Jurkat, Clone E6-1 (cell line): ENCODE measurements at regions not wholly inside any gene's neighbourhood (a gene's known extent, or its start where the extent isn't known, plus 50 kb on each side); places are given as distances from the start of the nearest gene placed in this dataset.

Experiments
- DNase-seq: peaks from one replicate; pipeline ENCODE4 v3.0.0-alpha.2; 2011; ENCODE audit warnings: low read depth, low spot score
- H3K4me3 ChIP-seq: 2 replicates; pipeline ENCODE4 v1.5.1; 2011; ENCODE audit warnings: mild to moderate bottlenecking, low read length, control low read depth, moderate library complexity

DNA sequence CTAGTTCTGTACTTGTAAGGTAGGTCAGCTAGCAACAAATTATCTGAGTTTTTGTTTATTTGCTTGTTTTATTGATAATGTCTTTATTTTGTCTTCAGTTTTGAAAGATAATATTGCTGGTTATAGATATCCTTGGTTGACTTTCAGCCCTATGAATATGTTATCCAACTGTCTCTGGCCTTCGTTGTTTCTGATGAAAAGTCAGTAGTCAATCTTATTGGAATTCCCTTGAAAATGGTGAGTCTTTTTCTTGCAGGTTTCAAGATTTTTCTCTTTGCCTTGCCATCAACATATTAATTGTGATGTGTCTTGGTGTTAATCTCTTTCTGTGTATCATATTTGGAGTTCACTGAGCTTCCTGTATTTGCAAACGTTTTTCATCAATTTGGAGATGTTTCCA lies 113.1 kb upstream of the NEIL3 start:
- no peak overlapping the region for H3K4me3 ChIP-seq
- no peak for DNase-seq

DNA sequence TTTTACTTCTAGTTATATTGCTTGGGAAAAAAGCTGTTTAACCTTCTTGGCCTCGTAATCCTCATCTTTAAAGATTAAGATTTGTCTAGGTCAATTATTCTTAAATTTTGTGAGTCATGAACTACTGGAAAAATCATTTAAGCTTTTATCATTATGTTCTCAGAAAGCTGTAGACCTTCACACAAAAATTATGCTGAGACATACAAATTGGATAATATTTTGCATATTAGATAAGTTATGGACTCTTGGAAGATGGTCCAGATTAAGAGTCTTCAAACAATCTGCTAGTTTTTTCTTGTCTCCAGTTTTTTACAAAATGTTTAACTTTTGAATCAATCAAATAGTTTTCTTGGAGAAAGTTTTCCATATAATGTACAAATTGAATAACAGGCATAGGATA lies 108.1 kb upstream of the NEIL3 start:
- H3K4me3 ChIP-seq: no peak overlapping the region
- no peak for DNase-seq

DNA sequence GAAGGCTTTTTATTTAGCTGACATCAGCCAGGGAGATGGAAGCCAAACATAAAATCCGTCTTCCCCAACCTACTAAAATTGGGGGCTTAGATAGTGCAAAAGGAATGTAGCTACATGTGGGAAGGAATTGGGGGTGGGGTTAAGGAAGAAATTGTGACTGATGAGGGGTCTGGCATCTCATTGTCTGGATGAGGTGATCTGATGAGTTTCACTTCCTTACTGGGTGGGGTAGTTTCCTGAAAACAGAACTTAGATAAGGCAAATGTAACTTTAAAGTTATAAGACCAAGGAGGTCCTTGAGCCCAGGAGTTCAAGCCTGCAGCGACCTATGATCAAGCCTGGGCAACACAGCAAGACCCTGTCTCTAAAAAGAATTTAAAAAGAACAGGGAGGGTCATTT lies 105.5 kb upstream of the NEIL3 start:
- no peak for DNase-seq

DNA sequence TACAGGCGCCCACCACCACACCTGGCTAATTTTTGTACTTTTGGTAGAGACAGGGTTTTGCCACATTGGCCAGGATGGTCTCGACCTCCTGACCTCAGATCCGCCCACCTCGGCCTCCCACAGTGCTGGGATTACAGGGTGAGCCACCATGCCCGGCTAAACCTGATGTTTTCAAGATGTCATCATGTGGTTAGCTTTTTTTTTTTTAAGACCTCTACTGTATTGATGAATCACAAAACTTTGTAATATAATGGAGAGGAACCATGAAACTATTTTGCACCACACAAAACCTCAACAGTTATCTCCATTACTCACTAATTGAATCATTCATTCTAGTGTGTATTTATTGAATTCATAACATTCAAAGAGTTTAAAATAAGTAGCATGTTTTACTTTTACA lies 94.7 kb upstream of the NEIL3 start:
- no peak overlapping the region for H3K4me3 ChIP-seq
- DNase-seq: no peak

More for the DNA sequence above, 105.5 kb upstream of the NEIL3 start:
- H3K4me3 ChIP-seq: no peak overlapping the region

- DNase-seq: no peak
- H3K4me3 ChIP-seq: no peak overlapping the region
Observed at GRCh38 chr4:177220376-177220775, 89.3 kb upstream of the NEIL3 start.

DNA sequence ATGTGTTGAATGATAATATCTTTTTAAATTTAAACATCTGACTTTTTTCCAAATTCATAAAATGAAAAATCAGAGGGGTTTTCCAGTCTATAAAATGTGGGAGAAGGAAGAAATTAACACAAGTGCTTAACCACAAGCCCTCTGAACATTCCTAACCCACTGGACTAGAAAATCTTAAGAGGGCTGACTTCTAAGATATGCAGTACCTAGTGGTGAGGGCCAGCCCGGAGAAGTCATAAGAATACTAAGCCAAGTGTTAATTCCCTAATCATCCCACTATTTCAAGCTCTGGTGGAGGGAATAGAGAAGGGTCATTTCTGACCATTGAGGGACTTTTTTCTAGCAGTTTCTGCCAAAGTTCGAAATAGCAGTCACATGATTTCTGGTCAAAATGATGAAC lies 86.9 kb upstream of the NEIL3 start:
- H3K4me3 ChIP-seq: no peak overlapping the region
- DNase-seq: no peak

DNA sequence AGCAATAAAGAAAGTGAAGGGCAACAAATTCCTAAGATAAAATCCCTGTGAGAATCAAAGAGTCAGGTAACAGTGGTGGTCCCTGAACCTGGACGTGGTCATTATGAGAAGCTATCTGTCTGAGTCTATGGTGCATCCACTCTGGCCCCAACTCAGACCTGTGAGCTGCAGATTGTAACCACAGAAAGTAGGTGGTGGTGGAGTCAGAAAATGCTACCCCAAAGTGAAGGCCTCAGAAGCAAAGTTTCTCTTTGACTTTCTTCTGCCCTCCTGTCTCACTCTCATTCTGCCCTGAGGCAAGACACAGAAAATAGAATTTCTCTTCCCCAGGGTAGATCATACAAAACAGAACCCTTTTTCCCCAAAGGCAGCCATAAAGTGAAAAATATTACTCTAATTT lies 84.1 kb upstream of the NEIL3 start:
- DNase-seq: no peak
- H3K4me3 ChIP-seq: no peak overlapping the region

DNA sequence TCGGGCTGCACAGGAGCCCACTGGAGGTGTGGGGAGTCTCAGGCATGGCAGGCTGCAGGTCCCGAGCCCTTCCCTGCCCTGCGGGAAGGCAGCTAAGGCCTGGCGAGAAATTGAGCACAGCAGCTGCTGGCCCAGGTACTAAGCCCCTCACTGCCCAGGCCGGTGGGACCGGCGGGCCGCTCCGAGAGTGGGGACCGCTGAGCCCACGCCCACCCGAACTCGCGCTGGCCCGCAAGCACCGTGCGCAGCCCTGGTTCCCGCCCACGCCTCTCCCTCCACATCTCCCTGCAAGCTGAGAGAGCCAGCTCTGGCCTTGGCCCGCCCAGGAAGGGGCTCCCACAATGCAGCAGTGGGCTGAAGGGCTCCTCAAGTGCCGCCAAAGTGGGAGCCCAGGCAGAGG lies 82.0 kb upstream of the NEIL3 start:
- DNase-seq: no peak
- H3K4me3 ChIP-seq: no peak overlapping the region

DNA sequence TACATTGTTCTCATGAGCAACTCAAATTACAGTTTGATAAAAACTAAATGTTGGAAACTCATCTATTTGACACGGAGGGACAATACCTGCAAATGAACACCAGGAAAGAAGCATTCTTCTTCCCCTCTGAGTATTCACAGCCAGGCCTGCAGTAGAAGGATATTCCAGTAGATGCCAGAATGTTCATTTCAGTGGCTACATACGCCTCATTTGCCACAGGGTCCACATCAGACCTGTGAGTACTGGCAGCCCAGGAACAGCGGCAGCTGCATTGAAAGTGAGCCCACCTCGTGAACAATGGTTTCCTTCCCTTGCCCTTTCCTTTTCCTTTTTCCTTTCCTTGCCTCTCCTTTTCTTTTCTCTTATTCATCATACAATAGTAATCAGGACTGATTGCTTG lies 81.1 kb upstream of the NEIL3 start:
- no peak overlapping the region for H3K4me3 ChIP-seq
- DNase-seq: no peak

GRCh38 chr4:177229331-177229730 lies 80.3 kb upstream of the NEIL3 start:
- H3K4me3 ChIP-seq: no peak overlapping the region
- DNase-seq: no peak

DNA sequence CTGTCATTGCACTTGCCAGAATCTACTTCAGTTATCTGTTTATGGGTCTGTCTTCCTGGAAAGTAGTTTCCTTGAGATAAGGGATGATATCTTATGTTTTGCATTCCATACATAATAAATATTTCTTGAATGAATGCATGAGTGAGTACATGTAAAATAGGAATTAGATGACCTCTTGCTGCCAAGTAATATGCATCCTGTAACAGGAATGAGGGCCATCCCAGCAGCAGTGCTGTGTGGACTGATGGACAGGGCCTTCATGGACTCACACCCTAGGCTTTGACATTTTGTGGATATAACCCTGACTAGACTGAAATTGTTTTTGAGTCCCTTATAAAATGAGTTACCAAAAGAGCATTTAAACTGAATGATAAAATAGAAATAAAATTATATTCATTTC lies 77.2 kb upstream of the NEIL3 start:
- H3K4me3 ChIP-seq: no peak overlapping the region
- no peak for DNase-seq

- no peak overlapping the region for H3K4me3 ChIP-seq
- no peak for DNase-seq
Observed at GRCh38 chr4:177235026-177235425, 74.6 kb upstream of the NEIL3 start.

DNA sequence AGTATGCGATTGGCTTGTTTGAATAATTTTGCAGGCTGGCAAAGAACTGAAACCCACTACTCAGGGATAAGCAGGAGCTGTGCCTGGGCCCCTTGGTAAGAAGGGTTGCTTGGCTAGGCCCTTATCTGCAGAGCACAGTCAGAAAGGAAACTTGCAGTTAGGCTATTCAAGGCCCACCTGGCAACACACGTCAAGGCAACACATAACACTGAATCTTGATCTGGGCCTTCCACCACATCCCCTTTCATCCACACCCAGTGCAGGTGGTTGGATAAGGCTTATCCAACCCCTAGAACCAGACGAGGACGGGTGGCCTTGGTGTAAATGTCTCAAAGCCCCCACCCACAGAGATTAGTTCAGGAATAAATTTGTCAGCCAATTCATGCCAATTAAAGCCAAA lies 72.8 kb upstream of the NEIL3 start:
- DNase-seq: peak; percentile 75
- no peak overlapping the region for H3K4me3 ChIP-seq

GRCh38 chr4:177237291-177237690 lies 72.4 kb upstream of the NEIL3 start:
- H3K4me3 ChIP-seq: no peak overlapping the region
- DNase-seq: no peak

DNA sequence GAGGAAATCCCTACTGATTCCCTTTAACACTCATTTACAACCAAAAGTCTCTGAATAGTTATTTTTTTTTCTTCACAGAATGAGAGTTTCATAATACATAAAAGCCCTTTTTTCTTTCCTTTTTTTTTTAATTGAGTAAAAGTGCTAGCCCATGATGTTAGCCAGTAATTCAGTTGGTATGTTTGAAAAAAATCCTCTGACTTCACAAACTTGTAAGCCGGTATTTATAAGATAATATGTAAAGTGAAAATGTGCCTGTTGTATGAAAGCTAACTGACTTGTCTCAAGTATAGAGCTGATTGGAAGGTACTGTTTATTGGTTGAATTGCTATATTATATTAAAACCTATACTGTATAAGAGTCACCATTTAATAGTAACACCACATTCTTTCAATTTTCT lies 70.2 kb upstream of the NEIL3 start:
- DNase-seq: no peak
- H3K4me3 ChIP-seq: no peak overlapping the region

DNA sequence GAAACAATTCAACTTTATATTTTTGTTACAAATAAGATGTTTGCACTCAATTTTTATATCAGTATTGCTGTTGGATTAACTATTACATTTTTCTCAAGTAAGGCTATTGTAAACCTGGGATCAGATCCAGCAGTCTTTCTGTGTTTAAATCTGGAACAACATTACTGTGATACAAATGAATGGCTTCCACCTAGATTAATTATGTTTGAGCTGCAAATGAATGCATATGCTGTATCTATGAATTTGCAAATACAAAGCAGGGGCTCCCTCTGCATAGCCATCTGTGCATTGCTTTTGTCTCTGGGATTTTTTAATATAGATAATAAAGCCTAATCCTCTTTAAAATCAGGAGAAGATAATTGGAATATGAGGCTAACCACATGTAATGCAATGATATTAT lies 69.8 kb upstream of the NEIL3 start:
- no peak overlapping the region for H3K4me3 ChIP-seq
- no peak for DNase-seq

- H3K4me3 ChIP-seq: no peak overlapping the region
Observed at GRCh38 chr4:177242651-177243286, 66.9 kb upstream of the NEIL3 start.

GRCh38 chr4:177246641-177247584 lies 62.8 kb upstream of the NEIL3 start:
- no peak for DNase-seq
- no peak overlapping the region for H3K4me3 ChIP-seq

More at GRCh38 chr4:177242651-177243286, 66.9 kb upstream of the NEIL3 start:
- DNase-seq: no peak

GRCh38 chr4:177250056-177250696 lies 59.5 kb upstream of the NEIL3 start:
- peak; percentile 71 for DNase-seq
- H3K4me3 ChIP-seq: no peak overlapping the region

DNA sequence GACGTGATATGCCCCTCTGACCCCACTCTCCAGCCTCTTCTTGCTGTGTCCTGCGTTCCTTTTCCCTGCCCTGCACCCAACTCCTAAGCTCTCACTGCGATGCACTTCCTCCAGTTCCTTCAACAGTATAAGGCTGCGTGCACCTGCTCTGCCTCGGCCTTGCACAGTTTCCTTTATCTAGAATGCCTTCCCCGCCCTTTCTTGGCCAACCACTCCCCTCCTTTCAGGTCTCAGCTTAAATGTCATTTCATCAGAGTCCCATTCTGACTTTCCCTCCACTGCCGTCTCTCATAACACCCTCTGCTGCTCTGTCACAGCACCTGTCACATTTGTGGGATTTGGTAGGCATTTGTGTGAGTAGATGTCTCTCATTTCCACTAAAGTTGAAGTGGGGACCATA lies 58.4 kb upstream of the NEIL3 start:
- no peak overlapping the region for H3K4me3 ChIP-seq
- peak; percentile 75 for DNase-seq
